PFSK-1 (cell line): ENCODE measurements at regions not wholly inside any gene's neighbourhood (a gene's known extent, or its start where the extent isn't known, plus 50 kb on each side); places are given as distances from the start of the nearest gene placed in this dataset.

Source experiments
- POLR2AphosphoS5 ChIP-seq: IDR thresholded peaks from 2 replicates; pipeline ENCODE4 v1.6.1; 2012; ENCODE audit warnings: low read depth, mild to moderate bottlenecking, control low read depth, low read length, moderate library complexity
- TAF1 ChIP-seq: IDR thresholded peaks from 2 replicates; pipeline ENCODE4 v1.6.1; 2012; ENCODE audit warnings: low read length, control low read depth, borderline replicate concordance; ENCODE audit not compliant: insufficient read depth

DNA sequence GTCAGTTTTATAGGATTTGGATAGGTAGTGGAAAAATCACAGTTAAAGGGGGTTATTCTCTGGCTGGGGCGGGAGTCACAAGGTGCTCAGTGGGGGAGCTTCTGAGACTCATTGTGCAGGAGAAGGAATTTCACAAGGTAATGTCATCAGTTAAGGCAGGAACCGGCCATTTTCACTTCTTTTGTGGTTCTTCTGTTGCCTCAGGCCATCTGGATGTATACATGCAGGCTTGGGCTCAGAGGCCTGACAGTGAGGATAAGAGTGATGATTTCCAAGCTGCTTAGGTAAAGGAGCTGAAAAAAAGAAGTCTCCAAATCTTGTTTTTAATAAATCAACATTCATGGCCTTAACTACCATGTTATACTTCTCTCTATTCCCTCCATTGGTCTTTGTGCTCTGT is 622.9 kb upstream of the ID4 start:
- TF ChIP-seq TAF1 = no peak
- no peak for TF ChIP-seq POLR2AphosphoS5
